SU-DHL-6 (cell line): ENCODE measurements at regions not wholly inside any gene's neighbourhood (a gene's known extent, or its start where the extent isn't known, plus 50 kb on each side); places are given as distances from the start of the nearest gene placed in this dataset.

Source experiments
- H2AFZ ChIP-seq: fragments of 200-600 bp; sonication (generic); 2 replicates; pipeline ENCODE4 v1.6.1; 2014; ENCODE audit warnings: low read depth, mild to moderate bottlenecking, moderate library complexity, mixed read lengths, antibody characterized with exemption, low read length; ENCODE audit not compliant: severe bottlenecking
- H3F3A ChIP-seq: fragments of 200-600 bp; shearing (Covaris generic); 2 replicates; pipeline ENCODE4 v1.6.0; 2016; ENCODE audit warnings: antibody characterized with exemption, mild to moderate bottlenecking; ENCODE audit not compliant: insufficient read depth
- H3K27ac ChIP-seq: fragments of 200-600 bp; sonication (generic); 2 replicates; pipeline ENCODE4 v1.5.1; 2016; ENCODE audit warnings: low read depth, mild to moderate bottlenecking, low read length, moderate library complexity, mixed read lengths
- H3K27me3 ChIP-seq: fragments of 200-600 bp; sonication (generic), shearing (Covaris generic); 2 replicates; pipeline ENCODE4 v1.6.0; 2014; ENCODE audit warnings: mild to moderate bottlenecking, low read length
- H3K36me3 ChIP-seq: fragments of 200-600 bp; sonication (generic); 2 replicates; pipeline ENCODE4 v1.6.1; 2014; ENCODE audit warnings: mild to moderate bottlenecking, low read length, mixed read lengths
- H3K4me2 ChIP-seq: fragments of 300-600, 200-600 bp; shearing (Covaris generic), sonication (generic); 2 replicates; pipeline ENCODE4 v1.6.0; 2014; ENCODE audit warnings: low read length, low read depth, mild to moderate bottlenecking; ENCODE audit not compliant: poor library complexity, severe bottlenecking
- H3K4me3 ChIP-seq: fragments of 200-600 bp; sonication (generic); 2 replicates; pipeline ENCODE4 v1.5.1; 2014; ENCODE audit warnings: antibody characterized with exemption, low read length, mild to moderate bottlenecking, mixed read lengths; ENCODE audit not compliant: insufficient read depth, poor library complexity, severe bottlenecking
- H3K79me2 ChIP-seq: fragments of 200-600 bp; sonication (generic); 2 replicates; pipeline ENCODE4 v1.6.1; 2014; ENCODE audit warnings: mild to moderate bottlenecking, low read length, moderate library complexity; ENCODE audit not compliant: insufficient read depth
- H3K9ac ChIP-seq: fragments of 200-600 bp; sonication (generic); 2 replicates; pipeline ENCODE4 v1.7.0; 2014; ENCODE audit warnings: mild to moderate bottlenecking, low read length
- H3K9me2 ChIP-seq: fragments of 200-600 bp; sonication (generic); replicated peaks from 2 replicates; pipeline ENCODE4 v1.6.1; 2014; ENCODE audit warnings: low read length; ENCODE audit not compliant: insufficient read depth
- H3K9me3 ChIP-seq: fragments of 200-600 bp; sonication (generic); 2 replicates; pipeline ENCODE4 v1.6.1; 2014; ENCODE audit warnings: low read length, mixed read lengths; ENCODE audit not compliant: insufficient read depth
- H4K20me1 ChIP-seq: fragments of 200-600 bp; sonication (generic); 2 replicates; pipeline ENCODE4 v1.6.1; 2014; ENCODE audit warnings: low read depth, mild to moderate bottlenecking, antibody characterized with exemption, low read length, moderate library complexity, mixed read lengths
- CTCF ChIP-seq: fragments of 200-600 bp; sonication (generic); IDR thresholded peaks from one replicate; pipeline ENCODE4 v1.5.1; 2017; ENCODE audit warnings: antibody characterized with exemption, mild to moderate bottlenecking, low read length, moderate library complexity; ENCODE audit not compliant: insufficient read depth, poor library complexity, severe bottlenecking
- EZH2phosphoT487 ChIP-seq: fragments of 200-600 bp; sonication (generic), shearing (Covaris generic); conservative IDR thresholded peaks from 2 replicates; pipeline ENCODE4 v1.6.1; 2018; ENCODE audit warnings: mild to moderate bottlenecking, antibody characterized with exemption, low read length, moderate library complexity, mixed read lengths

DNA sequence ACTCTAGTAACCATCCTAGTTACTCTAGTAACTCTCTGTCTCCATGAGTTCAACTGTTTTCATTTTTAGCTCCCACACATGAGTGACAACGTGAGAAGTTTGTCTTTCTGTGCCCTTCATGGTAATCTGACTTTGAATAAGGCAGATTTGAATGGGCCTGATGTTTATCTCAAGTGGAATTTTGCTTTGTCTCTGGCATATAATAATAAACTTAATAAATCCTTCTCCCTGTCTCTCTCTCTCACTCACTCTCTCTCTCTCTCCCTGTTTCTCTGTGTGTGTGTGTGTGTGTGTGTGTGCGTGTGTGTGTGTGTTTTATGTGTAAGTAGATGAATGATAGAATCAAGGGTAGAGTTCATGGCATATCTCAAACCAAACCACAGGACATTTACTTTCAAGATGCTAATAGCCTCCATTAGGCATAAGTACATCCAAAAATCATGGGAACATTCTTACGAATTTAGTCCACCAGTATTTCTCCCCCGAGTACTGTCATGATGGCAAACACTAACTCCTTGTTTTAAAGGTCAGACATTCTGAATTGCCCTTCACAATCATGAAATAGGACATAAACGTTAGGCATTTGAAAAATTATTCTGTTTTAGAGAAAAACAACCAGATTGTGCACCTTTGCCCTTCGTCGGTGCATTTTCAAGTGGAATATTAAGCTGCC is 193.1 kb downstream of the SPATA18 start:
- Histone ChIP-seq H3K27ac (no peak overlapping the region), H3K79me2 (no peaks in the 10 kb centered on the region), H3K36me3 (no peaks in the 10 kb centered on the region), H3K27me3 (no peaks in the 10 kb centered on the region), H3K9ac (no peak overlapping the region), H3K4me2 (no peak overlapping the region), H3K9me2 (no peaks in the 10 kb centered on the region), H3K4me3 (no peak overlapping the region), H4K20me1 (no peaks in the 10 kb centered on the region), H3K9me3 (no peaks in the 10 kb centered on the region), H3F3A (no peaks in the 10 kb centered on the region), H2AFZ (no peak overlapping the region)
- TF ChIP-seq EZH2phosphoT487: no peak
- no peak for TF ChIP-seq CTCF

GRCh38 chr4:52244848-52245247 is 193.7 kb downstream of the SPATA18 start:
- no peaks in the 10 kb centered on the region for H3K9me2 ChIP-seq
- no peak overlapping the region for H3K4me3 ChIP-seq
- TF ChIP-seq EZH2phosphoT487: no peak
- no peak for TF ChIP-seq CTCF
- H3K79me2 ChIP-seq: no peaks in the 10 kb centered on the region
- H3K4me2 ChIP-seq: no peak overlapping the region
- no peaks in the 10 kb centered on the region for H3K9me3 ChIP-seq
- no peaks in the 10 kb centered on the region for H3K27me3 ChIP-seq
- H3F3A ChIP-seq: no peaks in the 10 kb centered on the region
- H3K36me3 ChIP-seq: no peaks in the 10 kb centered on the region
- H2AFZ ChIP-seq: no peak overlapping the region
- H4K20me1 ChIP-seq: no peaks in the 10 kb centered on the region
- no peak overlapping the region for H3K27ac ChIP-seq
- no peak overlapping the region for H3K9ac ChIP-seq

DNA sequence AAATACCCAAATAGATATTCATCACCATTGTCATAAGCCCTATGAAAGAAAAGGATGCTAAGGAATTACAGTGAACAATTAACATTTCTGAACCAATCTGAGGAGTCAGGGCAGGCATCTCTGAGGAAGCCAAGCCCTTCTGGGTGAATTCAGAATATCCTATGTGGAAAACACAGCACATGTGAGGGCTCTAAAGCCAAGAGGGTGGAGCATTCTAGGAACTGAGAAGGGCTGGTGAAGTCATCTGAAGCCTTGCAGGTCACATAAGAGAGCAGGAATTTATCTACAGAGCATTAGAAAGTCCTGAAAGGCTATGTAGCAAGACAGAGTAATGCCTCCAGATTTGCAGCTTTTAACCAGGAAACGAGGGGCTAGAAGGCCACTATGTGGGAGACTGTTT is 195.7 kb downstream of the SPATA18 start:
- Histone ChIP-seq H2AFZ (no peak overlapping the region), H3F3A (no peaks in the 10 kb centered on the region), H3K9ac (no peak overlapping the region), H3K4me3 (no peak overlapping the region), H3K27ac (no peak overlapping the region), H3K9me2 (no peaks in the 10 kb centered on the region), H3K36me3 (no peaks in the 10 kb centered on the region), H3K79me2 (no peaks in the 10 kb centered on the region), H3K27me3 (no peaks in the 10 kb centered on the region), H3K9me3 (no peaks in the 10 kb centered on the region), H3K4me2 (no peak overlapping the region), H4K20me1 (no peaks in the 10 kb centered on the region)
- TF ChIP-seq EZH2phosphoT487 (no peak), CTCF (no peak)
